Colonic mucosa (tissue), 4 donors: ENCODE measurements at regions not wholly inside any gene's neighbourhood (a gene's known extent, or its start where the extent isn't known, plus 50 kb on each side); places are given as distances from the start of the nearest gene placed in this dataset.

Experiments used
- DNase-seq: peaks from one replicate; pipeline ENCODE4 v3.0.0-alpha.2; 2020
- H3K27ac ChIP-seq: fragments of 200-600 bp; one replicate; pipeline ENCODE4 v1.8.0; 2021
- H3K27me3 ChIP-seq: fragments of 200-600 bp; one replicate; pipeline ENCODE4 v1.8.0; 2021
- H3K36me3 ChIP-seq: fragments of 200-600 bp; one replicate; pipeline ENCODE4 v1.8.0; 2021
- H3K4me1 ChIP-seq: fragments of 200-600 bp; one replicate; pipeline ENCODE4 v1.8.0; 2021; ENCODE audit warnings: mild to moderate bottlenecking
- H3K4me3 ChIP-seq: fragments of 200-600 bp; one replicate; pipeline ENCODE4 v1.8.0; 2021
- H3K9ac ChIP-seq, 2 donors: one replicate each; pipeline ENCODE4 v1.7.0; 2013; ENCODE audit warnings: control low read depth in 2 of 2, low read depth in 2 of 2, low read length in 2 of 2
- H3K9me3 ChIP-seq: fragments of 200-600 bp; one replicate; pipeline ENCODE4 v1.8.0; 2021
- CTCF ChIP-seq: fragments of 200-600 bp; IDR thresholded peaks from one replicate; pipeline ENCODE4 v1.8.0; 2022; ENCODE audit warnings: antibody characterized with exemption, mild to moderate bottlenecking
- intact Hi-C: fragments of 100-400 bp; cut with DNase I; formaldehyde crosslinking; loops from one replicate; pipeline ENCODE4 v1.14.1; 2022
- donor health status: healthy.
- donor health status: DM: no; HTN: no; CAD: no.
- donor health status: DM: no; HTN: no; CAD: no.

- Histone ChIP-seq H3K27me3 (no peaks in the 10 kb centered on the region), H3K4me3 (no peak overlapping the region), H3K27ac (no peak overlapping the region), H3K9ac (no peak overlapping the region), H3K9me3 (no peaks in the 10 kb centered on the region), H3K4me1 (no peaks in the 10 kb centered on the region), H3K36me3 (no peaks in the 10 kb centered on the region)
- intact Hi-C loops: no loop called here
- DNase-seq: no peak
- TF ChIP-seq CTCF: no peak
These were observed 260.8 kb upstream of the PGRMC2 start for GRCh38 chr4:128548381-128548780.

- Histone ChIP-seq H3K4me1 (no peaks in the 10 kb centered on the region), H3K27me3 (no peaks in the 10 kb centered on the region), H3K9me3 (no peaks in the 10 kb centered on the region), H3K4me3 (no peak overlapping the region), H3K27ac (no peak overlapping the region), H3K36me3 (no peaks in the 10 kb centered on the region), H3K9ac (no peak overlapping the region)
- DNase-seq: no peak
- intact Hi-C loops: no loop called here
- TF ChIP-seq CTCF: no peak
These were observed 256.7 kb upstream of the PGRMC2 start for GRCh38 chr4:128544272-128544671.

- Histone ChIP-seq H3K9ac (no peak overlapping the region), H3K4me3 (no peak overlapping the region), H3K36me3 (no peaks in the 10 kb centered on the region), H3K9me3 (no peaks in the 10 kb centered on the region), H3K4me1 (no peaks in the 10 kb centered on the region), H3K27ac (no peak overlapping the region), H3K27me3 (no peaks in the 10 kb centered on the region)
- intact Hi-C loops: no loop called here
- TF ChIP-seq CTCF: no peak
- DNase-seq: no peak
These were observed 256.1 kb upstream of the PGRMC2 start for GRCh38 chr4:128543696-128544095.

- Histone ChIP-seq H3K4me3 (no peak overlapping the region), H3K36me3 (no peaks in the 10 kb centered on the region), H3K27ac (no peak overlapping the region), H3K27me3 (no peaks in the 10 kb centered on the region), H3K4me1 (no peaks in the 10 kb centered on the region), H3K9me3 (no peaks in the 10 kb centered on the region), H3K9ac (no peak overlapping the region)
- DNase-seq: no peak
- intact Hi-C loops: no loop called here
- TF ChIP-seq CTCF: no peak
These were observed 254.4 kb upstream of the PGRMC2 start for GRCh38 chr4:128542047-128542446.

GRCh38 chr4:128540122-128540521, 252.5 kb upstream of the PGRMC2 start:
- no peak for TF ChIP-seq CTCF
- intact Hi-C loops: no loop called here
- Histone ChIP-seq H3K9me3 (no peaks in the 10 kb centered on the region), H3K9ac (no peak overlapping the region), H3K27ac (no peak overlapping the region), H3K36me3 (no peaks in the 10 kb centered on the region), H3K4me3 (no peak overlapping the region), H3K27me3 (no peaks in the 10 kb centered on the region), H3K4me1 (no peaks in the 10 kb centered on the region)
- no peak for DNase-seq
